Upper lobe of right lung (tissue), 1 donor: ENCODE measurements at regions not wholly inside any gene's neighbourhood (a gene's known extent, or its start where the extent isn't known, plus 50 kb on each side); places are given as distances from the start of the nearest gene placed in this dataset.

Experiments used
- ATAC-seq: fragments of 200-7000 bp; cut with Tn5 transposase; one replicate; pipeline ENCODE4 v1.9.1; 2020; ENCODE audit warnings: mild to moderate bottlenecking, moderate library complexity
- DNase-seq: peaks from one replicate; pipeline ENCODE4 v3.0.0-alpha.2; 2020
- H3K27ac ChIP-seq: fragments of 200-600 bp; one replicate; pipeline ENCODE4 v1.8.0; 2022
- H3K27me3 ChIP-seq: fragments of 200-600 bp; one replicate; pipeline ENCODE4 v1.8.0; 2022; ENCODE audit warnings: mild to moderate bottlenecking
- H3K36me3 ChIP-seq: fragments of 200-600 bp; one replicate; pipeline ENCODE4 v1.8.0; 2022
- H3K4me1 ChIP-seq: fragments of 200-600 bp; one replicate; pipeline ENCODE4 v1.8.0; 2022
- H3K4me3 ChIP-seq: fragments of 200-600 bp; one replicate; pipeline ENCODE4 v1.8.0; 2022; ENCODE audit warnings: mild to moderate bottlenecking
- H3K9me3 ChIP-seq: fragments of 200-600 bp; one replicate; pipeline ENCODE4 v1.8.0; 2022
- intact Hi-C: fragments of 100-400 bp; cut with DNase I; formaldehyde crosslinking; loops from one replicate; pipeline ENCODE4 v1.11.0; 2022
- TF ChIP-seq, protein P1 (sequence below): fragments of 200-600 bp; IDR thresholded peaks from one replicate; pipeline ENCODE4 v1.8.0; 2022; ENCODE audit warnings: antibody characterized with exemption
- donor health status: DM: no; HTN: yes; CAD: no; lungs with severe emphysema.

DNA sequence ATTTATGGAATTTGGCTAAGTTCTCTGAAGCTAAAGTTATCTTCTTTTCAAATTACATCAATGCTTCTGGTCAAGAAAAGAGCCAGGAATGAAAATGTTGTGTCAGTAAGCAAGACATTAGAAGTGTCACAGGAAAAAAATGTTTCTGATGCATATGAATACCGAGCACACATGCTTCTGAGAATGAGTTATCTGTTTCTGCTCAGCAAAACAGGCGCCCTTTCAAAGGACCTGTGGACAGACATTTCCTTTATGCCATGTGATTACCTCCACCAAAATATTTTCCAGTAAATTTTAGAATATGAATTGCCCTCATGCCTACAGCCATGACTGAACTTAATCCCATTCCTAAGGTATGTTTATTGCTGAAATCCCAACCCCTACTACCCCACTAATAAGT lies 55.4 kb upstream of the RNF180 start:
- TF ChIP-seq, protein P1, sequence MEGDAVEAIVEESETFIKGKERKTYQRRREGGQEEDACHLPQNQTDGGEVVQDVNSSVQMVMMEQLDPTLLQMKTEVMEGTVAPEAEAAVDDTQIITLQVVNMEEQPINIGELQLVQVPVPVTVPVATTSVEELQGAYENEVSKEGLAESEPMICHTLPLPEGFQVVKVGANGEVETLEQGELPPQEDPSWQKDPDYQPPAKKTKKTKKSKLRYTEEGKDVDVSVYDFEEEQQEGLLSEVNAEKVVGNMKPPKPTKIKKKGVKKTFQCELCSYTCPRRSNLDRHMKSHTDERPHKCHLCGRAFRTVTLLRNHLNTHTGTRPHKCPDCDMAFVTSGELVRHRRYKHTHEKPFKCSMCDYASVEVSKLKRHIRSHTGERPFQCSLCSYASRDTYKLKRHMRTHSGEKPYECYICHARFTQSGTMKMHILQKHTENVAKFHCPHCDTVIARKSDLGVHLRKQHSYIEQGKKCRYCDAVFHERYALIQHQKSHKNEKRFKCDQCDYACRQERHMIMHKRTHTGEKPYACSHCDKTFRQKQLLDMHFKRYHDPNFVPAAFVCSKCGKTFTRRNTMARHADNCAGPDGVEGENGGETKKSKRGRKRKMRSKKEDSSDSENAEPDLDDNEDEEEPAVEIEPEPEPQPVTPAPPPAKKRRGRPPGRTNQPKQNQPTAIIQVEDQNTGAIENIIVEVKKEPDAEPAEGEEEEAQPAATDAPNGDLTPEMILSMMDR = no peak
- Histone ChIP-seq H3K27me3 (no peaks in the 10 kb centered on the region), H3K27ac (no peak overlapping the region), H3K36me3 (no peaks in the 10 kb centered on the region), H3K4me3 (no peak overlapping the region), H3K4me1 (no peaks in the 10 kb centered on the region), H3K9me3 (no peaks in the 10 kb centered on the region)
- intact Hi-C loops = no loop called here
- no peak for DNase-seq
- no peak for ATAC-seq

DNA sequence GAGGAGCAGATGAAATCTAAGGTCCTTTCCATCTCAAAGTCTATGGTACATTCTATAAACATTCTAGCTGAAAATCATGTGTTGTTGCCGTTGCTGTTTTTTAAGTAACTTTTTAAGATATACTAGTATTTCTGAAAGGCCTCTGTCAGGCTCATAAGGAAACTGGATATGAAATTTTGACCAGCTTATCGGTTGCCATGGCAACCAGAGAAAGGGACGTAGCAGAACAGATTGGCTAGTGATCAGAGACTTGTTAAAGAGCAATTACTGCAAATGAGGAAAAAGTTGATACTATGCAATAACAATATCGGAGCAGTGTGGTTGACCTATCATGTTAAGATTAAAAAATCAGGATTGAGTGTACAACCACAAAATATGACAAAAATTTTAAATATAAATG lies 57.0 kb upstream of the RNF180 start:
- Histone ChIP-seq H3K9me3 (no peaks in the 10 kb centered on the region), H3K27ac (no peak overlapping the region), H3K4me3 (no peak overlapping the region), H3K36me3 (no peaks in the 10 kb centered on the region), H3K4me1 (no peaks in the 10 kb centered on the region), H3K27me3 (no peaks in the 10 kb centered on the region)
- TF ChIP-seq, protein P1 = no peak
- intact Hi-C loops = no loop called here
- ATAC-seq (no peak), DNase-seq (no peak)

DNA sequence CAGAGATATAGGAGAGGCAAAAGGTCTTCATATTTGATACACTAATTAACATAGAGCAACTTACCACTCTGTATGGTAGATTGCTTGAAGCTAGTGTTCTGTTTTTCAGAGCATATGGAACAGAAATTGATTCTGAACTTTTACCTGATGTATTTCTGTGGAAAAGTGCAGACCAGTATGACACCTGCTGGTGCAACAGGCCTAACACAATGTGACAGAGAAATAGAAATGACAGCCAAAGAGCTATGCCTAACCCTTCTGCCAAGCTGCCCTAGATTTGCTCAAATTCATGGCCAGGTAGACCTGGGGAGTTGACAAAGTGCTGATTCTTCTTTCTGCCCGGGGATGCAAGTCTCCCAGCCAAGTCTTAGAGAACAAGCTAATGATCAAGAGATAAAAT lies 65.4 kb upstream of the RNF180 start:
- no peak overlapping the region for H3K4me3 ChIP-seq
- no peaks in the 10 kb centered on the region for H3K4me1 ChIP-seq
- TF ChIP-seq, protein P1 = no peak
- DNase-seq = no peak
- no peak overlapping the region for H3K27ac ChIP-seq
- no peaks in the 10 kb centered on the region for H3K36me3 ChIP-seq
- no peaks in the 10 kb centered on the region for H3K9me3 ChIP-seq
- no peaks in the 10 kb centered on the region for H3K27me3 ChIP-seq
- ATAC-seq = no peak
- intact Hi-C loops = no loop called here

DNA sequence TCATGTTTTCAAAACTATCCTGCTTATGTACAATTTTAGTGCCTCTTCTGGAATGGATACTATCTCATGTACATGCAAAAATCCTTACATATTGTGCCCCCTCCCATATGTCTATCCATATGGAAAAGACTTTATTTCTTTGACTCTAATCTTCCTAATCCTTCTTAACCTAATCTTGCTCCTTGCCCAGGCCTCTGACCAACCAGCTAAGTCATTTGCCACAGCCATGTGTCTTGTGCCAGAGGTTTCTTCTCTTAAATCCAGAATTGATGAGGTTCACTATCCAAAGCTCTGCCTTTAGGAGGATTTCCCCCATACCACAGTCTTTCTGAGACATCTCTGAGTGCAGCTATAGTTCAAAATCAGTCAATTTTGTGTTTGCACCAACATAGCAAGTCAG lies 68.9 kb upstream of the RNF180 start:
- H3K9me3 ChIP-seq = no peaks in the 10 kb centered on the region
- DNase-seq (no peak), ATAC-seq (no peak)
- H3K27me3 ChIP-seq = no peaks in the 10 kb centered on the region
- TF ChIP-seq, protein P1 = no peak
- intact Hi-C loops = no loop called here
- no peaks in the 10 kb centered on the region for H3K36me3 ChIP-seq
- no peak overlapping the region for H3K4me3 ChIP-seq
- no peak overlapping the region for H3K27ac ChIP-seq
- no peaks in the 10 kb centered on the region for H3K4me1 ChIP-seq

DNA sequence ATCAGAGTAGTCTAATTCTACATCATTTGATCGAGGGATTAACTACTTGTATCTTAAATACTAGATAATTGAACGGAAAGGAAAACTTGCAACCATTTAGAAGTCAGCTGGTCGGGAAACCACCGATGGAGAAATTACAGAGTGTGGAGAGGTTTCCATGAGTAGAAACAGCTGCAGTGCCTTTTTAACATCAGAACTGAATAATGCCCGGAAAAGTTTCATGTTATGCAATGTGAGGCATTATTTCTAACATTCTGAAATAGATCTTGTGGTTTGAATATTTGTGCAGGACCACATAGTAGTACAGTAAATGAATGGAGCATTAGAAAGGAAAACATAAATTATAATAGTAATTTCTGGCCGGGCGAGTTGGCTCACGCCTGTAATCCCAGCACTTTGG lies 88.1 kb upstream of the RNF180 start:
- Histone ChIP-seq H3K4me3 (no peak overlapping the region), H3K36me3 (no peaks in the 10 kb centered on the region), H3K4me1 (no peaks in the 10 kb centered on the region), H3K9me3 (no peaks in the 10 kb centered on the region), H3K27ac (no peak overlapping the region), H3K27me3 (no peaks in the 10 kb centered on the region)
- intact Hi-C loops = no loop called here
- ATAC-seq (no peak), DNase-seq (no peak)
- TF ChIP-seq, protein P1 = no peak

DNA sequence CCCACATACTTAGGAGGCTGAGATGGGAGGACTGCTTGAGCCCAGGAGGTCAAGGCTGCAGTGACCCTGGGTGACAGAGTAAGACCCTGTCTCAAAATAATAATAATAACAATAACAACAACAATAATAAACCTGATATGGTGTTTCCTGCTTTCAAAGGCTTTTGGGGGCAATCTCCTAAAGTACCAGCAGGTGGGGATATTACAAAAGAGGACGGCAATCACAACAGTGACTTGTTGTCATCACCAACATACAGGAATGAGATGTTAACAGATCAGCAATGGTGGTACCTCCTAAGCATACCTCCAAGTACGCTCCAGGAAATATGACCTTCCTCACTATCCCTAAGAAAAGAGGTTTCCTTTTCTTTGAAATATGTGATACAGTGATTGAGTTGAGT lies 91.1 kb upstream of the RNF180 start:
- Histone ChIP-seq H3K27me3 (no peaks in the 10 kb centered on the region), H3K27ac (no peak overlapping the region), H3K9me3 (no peaks in the 10 kb centered on the region), H3K4me1 (no peaks in the 10 kb centered on the region), H3K4me3 (no peak overlapping the region), H3K36me3 (no peaks in the 10 kb centered on the region)
- no peak for ATAC-seq
- intact Hi-C loops = no loop called here
- TF ChIP-seq, protein P1 = peak; percentile 51
- DNase-seq = no peak
